Hypothalamus (tissue), 51 donors: ENCODE measurements at regions not wholly inside any gene's neighbourhood (a gene's known extent, or its start where the extent isn't known, plus 50 kb on each side); places are given as distances from the start of the nearest gene placed in this dataset.
"Not testable (repeated sequence)": the region's sequence is repeated elsewhere in the genome, so short reads cannot be mapped to it uniquely, and the experiment has no call there.

Source experiments
- DNase-seq, 51 donors: peaks; one replicate each; lab custom pipeline; 2025; lab: John Stamatoyannopoulos, UW

- DNase-seq: peak in 46 of 51 donors; percentile 1 to 89 (median 42)
Observed at GRCh38 chr3:8110966-8111798, 390.4 kb upstream of the LMCD1 start.

GRCh38 chr3:8112587-8112986 is 389.0 kb upstream of the LMCD1 start:
- DNase-seq: no peak

- no peak for DNase-seq
Observed at GRCh38 chr3:8113626-8114025, 388.0 kb upstream of the LMCD1 start.

- no peak for DNase-seq
Observed at GRCh38 chr3:8128686-8129085, 372.9 kb upstream of the LMCD1 start.

DNA sequence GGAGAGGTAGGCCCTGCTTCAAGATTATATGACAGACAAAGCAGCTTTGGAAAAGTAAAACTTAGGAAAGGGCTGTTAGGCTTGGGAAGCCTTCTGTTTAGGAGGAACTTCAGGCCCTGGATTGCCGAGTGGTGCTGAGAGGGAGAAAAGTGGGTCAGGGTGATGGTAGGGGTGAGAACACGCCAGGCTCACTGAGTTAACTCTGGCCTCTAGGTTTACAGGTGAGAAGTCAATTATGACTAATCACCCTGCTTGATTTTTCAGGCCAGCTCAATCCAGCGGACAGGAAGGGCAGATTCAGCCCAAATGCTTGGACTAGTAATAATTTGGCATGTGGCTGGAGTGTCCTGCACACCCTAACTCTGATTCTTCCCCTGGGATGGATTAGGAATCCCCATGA is 365.1 kb upstream of the LMCD1 start:
- DNase-seq: no peak

DNA sequence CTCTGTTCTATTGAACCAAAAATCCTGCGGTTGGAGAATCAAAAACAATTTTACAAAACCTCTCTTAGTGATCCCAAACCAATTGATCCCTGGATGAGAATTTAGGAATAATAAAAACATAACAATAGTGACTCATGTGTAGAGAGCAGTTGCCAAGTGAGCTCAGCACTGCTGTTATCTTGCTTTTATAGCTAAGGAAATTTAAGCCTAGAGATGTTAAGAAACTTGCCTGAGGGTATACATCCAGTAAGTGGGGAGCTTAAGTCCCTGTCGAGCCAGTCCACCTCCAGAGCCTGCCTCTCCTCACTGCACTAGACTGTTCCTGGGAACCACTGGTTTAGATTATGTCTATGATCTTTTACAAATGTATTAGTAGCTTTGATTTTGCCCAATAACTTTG is 358.4 kb upstream of the LMCD1 start:
- no peak for DNase-seq

DNA sequence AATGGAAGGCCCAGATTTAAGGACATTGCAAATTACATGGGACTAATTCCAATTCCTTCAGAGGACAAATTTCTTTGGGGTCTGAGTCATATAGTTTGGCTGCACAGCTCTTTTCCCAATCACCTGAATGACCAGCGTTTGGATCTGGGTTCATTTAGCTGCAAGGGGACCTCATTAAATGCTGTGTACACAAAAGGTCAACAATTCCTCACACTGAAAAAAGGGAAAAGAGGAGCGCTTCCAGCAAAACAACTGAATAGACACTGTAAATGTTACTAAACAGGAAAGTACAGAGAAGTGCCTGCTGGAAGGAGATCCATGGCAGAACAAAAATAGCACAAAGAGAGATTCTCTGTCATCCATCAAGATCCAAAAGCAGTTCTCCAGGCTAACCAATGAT is 356.0 kb upstream of the LMCD1 start:
- DNase-seq: no peak

DNA sequence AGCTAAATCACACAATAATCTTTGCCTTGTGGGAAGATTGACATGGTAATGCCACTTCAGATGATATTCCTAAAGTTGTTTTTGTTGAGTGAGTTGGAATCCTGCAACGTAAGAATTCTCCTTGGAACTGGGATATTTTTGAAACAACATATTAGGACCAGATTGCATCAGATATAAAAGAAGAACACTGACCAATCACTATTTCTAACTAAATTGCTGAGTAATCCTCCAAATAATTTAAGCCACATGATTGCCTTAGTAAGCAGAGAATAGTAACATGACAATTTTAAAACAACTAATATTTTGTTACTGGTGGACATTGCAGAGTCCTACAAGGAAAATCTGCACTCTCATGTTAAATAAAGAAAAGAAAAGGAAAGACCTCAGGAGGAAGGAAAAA is 353.9 kb upstream of the LMCD1 start:
- no peak for DNase-seq

- no peak for DNase-seq
Observed at GRCh38 chr3:8152821-8153418, 348.7 kb upstream of the LMCD1 start.

GRCh38 chr3:8153800-8154199 is 347.8 kb upstream of the LMCD1 start:
- no peak for DNase-seq

DNA sequence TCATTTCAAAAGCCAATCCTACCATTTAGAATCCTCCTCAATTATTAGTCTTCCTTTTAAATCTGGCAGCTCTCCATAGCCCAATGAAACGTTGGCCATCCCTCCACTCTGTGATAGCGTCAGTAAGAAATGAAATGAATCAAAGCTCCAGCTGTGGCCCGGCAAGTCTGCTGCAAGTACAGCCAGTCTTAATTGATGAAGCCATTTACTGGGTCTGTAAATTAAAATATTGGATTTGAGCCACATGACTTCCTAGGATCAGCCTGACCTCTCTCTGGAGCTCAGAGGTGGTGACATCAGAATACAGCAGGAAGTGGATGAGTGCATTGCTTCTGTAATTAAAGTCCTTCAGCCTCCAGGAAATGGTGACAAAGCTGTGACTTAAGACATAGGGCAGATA is 347.0 kb upstream of the LMCD1 start:
- no peak for DNase-seq

- DNase-seq: no peak
Observed at GRCh38 chr3:8156138-8156537, 345.5 kb upstream of the LMCD1 start.

DNA sequence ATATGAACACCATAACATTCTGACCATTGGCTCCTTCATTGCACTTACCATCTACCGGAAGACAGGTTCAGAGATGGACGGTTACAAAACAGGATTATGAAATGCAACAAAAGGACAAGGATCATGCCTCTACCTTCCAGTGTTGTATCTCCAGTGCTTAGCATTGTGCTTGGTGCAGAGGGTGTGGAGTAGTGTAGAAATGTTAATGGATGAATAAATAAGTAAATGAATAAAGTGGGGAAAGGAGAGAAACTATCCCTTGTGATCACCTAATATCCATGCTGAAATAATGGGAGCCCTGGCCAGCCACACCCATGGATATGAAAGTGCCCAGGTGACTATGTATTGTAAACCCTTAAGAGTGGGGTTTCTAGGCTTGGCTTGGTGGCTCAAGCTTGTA is 344.8 kb upstream of the LMCD1 start:
- DNase-seq: no peak

GRCh38 chr3:8157640-8158039 is 344.0 kb upstream of the LMCD1 start:
- DNase-seq: no peak

GRCh38 chr3:8164145-8164544 is 337.5 kb upstream of the LMCD1 start:
- no peak for DNase-seq

- no peak for DNase-seq
Observed at GRCh38 chr3:8166014-8166413, 335.6 kb upstream of the LMCD1 start.

DNA sequence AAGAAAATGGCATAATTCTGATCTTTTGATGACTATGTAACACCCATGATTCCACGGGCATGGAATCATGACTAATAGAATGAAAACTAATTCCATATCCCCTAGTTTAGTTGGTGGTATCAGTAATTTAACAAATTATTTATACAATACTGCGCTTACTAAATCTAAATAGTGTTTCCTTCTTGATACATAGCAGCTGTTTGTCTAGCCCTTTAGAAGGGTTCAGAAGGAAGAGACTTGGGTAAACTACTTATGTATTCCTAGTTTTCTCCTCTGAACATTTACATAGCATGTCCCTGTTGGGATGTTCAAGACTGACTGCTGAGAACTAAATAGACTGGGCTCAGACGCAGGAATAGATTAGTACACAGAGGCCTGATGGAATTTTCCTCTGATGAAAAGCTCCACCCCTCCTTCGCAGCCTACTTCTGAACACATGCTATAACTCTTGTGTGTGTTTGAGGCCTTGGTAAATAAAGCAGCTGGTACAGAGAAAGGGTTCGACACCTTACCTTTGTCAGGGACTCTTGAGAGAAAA is 330.6 kb upstream of the LMCD1 start:
- DNase-seq: no peak

DNA sequence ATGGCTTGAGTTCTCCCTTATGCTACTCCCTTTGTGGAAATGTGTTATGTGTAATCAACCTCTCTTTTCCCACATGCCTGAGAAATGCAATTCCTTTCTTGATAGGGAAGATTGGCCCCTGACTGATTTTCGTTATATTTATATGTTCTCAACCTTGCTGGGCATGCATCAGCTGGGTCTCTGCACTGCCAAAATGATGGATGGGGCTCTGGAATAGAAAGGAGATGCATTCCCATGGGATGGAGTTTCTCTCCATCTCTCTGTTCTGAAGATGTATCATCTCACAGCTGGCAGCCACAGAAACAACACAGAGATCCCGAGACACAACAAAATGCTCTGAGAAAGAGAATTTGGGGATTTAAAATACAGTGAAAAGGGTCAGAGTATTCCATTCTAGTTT is 327.7 kb upstream of the LMCD1 start:
- no peak for DNase-seq

DNA sequence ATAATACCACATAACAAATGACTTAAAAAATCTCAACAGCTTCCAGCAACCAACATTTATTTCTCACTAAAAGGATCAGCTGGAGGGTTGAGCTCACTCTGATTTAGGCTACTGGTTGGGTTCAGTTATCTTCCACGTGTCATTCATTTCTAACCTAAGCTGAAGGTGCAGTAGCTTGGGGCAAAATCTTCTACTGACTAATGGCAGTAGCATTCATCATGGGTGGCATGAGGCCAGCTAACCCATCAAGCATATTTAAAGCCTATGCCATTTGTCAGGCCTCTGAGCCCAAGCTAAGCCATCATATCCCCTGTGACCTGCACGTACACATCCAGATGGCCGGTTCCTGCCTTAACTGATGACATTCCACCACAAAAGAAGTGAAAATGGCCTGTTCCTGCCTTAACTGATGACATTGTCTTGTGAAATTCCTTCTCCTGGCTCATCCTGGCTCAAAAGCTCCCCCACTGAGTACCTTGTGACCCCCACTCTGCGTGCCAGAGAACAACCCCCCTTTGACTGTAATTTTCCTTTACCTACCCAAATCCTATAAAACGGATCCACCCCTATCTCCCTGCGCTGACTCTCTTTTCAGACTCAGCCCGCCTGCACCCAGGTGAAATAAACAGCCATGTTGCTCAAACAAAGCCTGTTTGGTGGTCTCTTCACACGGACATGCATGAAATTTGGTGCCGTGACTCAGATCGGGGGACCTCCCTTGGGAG is 324.7 kb upstream of the LMCD1 start:
- not testable (repeated sequence) for DNase-seq

DNA sequence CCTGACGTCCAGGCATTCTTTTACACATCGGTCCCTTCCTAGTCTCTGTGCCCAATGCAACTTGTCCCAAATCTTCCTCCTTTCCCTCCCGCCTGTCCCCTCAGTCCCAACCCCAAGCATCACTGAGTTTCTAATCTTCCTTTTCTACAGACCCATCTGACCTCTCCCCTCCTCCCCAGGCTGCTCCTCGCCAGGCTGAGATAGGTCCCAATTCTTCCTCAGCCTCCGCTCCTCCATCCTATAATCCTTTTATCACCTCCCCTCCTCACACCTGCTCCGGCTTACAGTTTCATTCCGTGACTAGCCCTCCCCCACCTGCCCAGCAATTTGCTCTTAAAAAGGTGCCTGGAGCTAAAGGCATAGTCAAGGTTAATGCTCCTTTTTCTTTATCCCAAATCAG is 323.1 kb upstream of the LMCD1 start:
- DNase-seq: not testable (repeated sequence)

DNA sequence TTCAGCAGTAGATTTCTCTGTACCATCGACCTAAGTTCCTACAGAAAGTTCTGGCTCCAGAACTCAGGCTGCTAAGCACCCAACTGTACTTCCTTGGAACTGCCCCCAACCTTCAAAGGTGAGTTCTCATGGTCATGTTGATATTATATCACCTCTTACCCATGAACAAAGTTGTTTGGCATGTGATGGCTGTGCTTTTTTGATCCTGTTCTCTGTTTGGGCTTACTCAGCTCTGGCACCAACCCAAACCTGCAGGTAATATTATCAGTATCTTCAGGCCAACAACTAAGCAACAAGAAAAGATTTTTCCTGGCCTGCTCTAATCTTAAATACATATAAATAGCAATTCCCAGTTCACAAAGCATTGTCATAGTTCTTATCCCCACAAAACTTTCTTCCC is 318.7 kb upstream of the LMCD1 start:
- DNase-seq: no peak

GRCh38 chr3:8183627-8184026 is 318.0 kb upstream of the LMCD1 start:
- DNase-seq: no peak
